ENCODE measurements at regions not wholly inside any gene's neighbourhood (a gene's known extent, or its start where the extent isn't known, plus 50 kb on each side); places are given as distances from the start of the nearest gene placed in this dataset.

GRCh38 chr6:156461647-156462046 lies 315.5 kb upstream of the ARID1B start:
- Histone ChIP-seq H3F3A (ENCODE audit: insufficient read depth, low read length) (no peaks in the 10 kb centered on the region), H3K79me2 (ENCODE audit: low read length) (no peaks in the 10 kb centered on the region), H3K36me3 (replicated peaks; ENCODE audit: insufficient read depth, low read length) (no peaks in the 10 kb centered on the region), H3K4me3 (ENCODE audit: low read length) (no peak overlapping the region), H3K9me3 (replicated peaks; ENCODE audit: insufficient read depth, low read length) (no peaks in the 10 kb centered on the region), H3K4me2 (ENCODE audit: low read depth, low read length) (no peak overlapping the region), H4K20me1 (ENCODE audit: insufficient read depth, low read length) (no peaks in the 10 kb centered on the region), H3K4me1 (ENCODE audit: low read length) (no peaks in the 10 kb centered on the region), H3K9me2 (replicated peaks; ENCODE audit: insufficient read depth, low read length) (no peaks in the 10 kb centered on the region), H2AFZ (ENCODE audit: low read length) (no peak overlapping the region), H3K27me3 (replicated peaks; ENCODE audit: insufficient read depth, low read length) (no peaks in the 10 kb centered on the region), H3K9ac (ENCODE audit: low read length) (no peak overlapping the region), H3K27ac (ENCODE audit: low read length) (no peak overlapping the region)
- no peak for TF ChIP-seq EZH2phosphoT487 (IDR thresholded peaks at IDR 0.05; ENCODE audit: low read length)
- TF ChIP-seq EZH2 (optimal IDR thresholded peaks at IDR 0.05; ENCODE audit: low read depth, low read length), result no peak
- TF ChIP-seq CTCF (IDR thresholded peaks at IDR 0.05; ENCODE audit: low read length), result no peak
- no peak for DNase-seq

GRCh38 chr6:156457601-156458000 lies 319.6 kb upstream of the ARID1B start:
- TF ChIP-seq EZH2phosphoT487 (IDR thresholded peaks at IDR 0.05; ENCODE audit: low read length) (no peak), CTCF (IDR thresholded peaks at IDR 0.05; ENCODE audit: low read length) (no peak), EZH2 (optimal IDR thresholded peaks at IDR 0.05; ENCODE audit: low read depth, low read length) (no peak)
- no peaks in the 10 kb centered on the region for H3K9me2 ChIP-seq (replicated peaks; ENCODE audit: insufficient read depth, low read length)

GRCh38 chr6:156455847-156456246 lies 321.3 kb upstream of the ARID1B start:
- Histone ChIP-seq H3K4me2 (ENCODE audit: low read depth, low read length) (no peak overlapping the region), H3K79me2 (ENCODE audit: low read length) (no peaks in the 10 kb centered on the region)

More at GRCh38 chr6:156457601-156458000, 319.6 kb upstream of the ARID1B start:
- Histone ChIP-seq H3K27me3 (replicated peaks; ENCODE audit: insufficient read depth, low read length) (no peaks in the 10 kb centered on the region), H3K4me1 (ENCODE audit: low read length) (no peaks in the 10 kb centered on the region), H3K9me3 (replicated peaks; ENCODE audit: insufficient read depth, low read length) (no peaks in the 10 kb centered on the region), H3K4me2 (ENCODE audit: low read depth, low read length) (no peak overlapping the region), H3K27ac (ENCODE audit: low read length) (no peak overlapping the region), H3F3A (ENCODE audit: insufficient read depth, low read length) (no peaks in the 10 kb centered on the region), H3K9ac (ENCODE audit: low read length) (no peak overlapping the region), H2AFZ (ENCODE audit: low read length) (no peak overlapping the region), H3K79me2 (ENCODE audit: low read length) (no peaks in the 10 kb centered on the region), H4K20me1 (ENCODE audit: insufficient read depth, low read length) (no peaks in the 10 kb centered on the region), H3K36me3 (replicated peaks; ENCODE audit: insufficient read depth, low read length) (no peaks in the 10 kb centered on the region), H3K4me3 (ENCODE audit: low read length) (no peak overlapping the region)
- no peak for DNase-seq

More at GRCh38 chr6:156455847-156456246, 321.3 kb upstream of the ARID1B start:
- Histone ChIP-seq H3K9me3 (replicated peaks; ENCODE audit: insufficient read depth, low read length) (no peaks in the 10 kb centered on the region), H3K36me3 (replicated peaks; ENCODE audit: insufficient read depth, low read length) (no peaks in the 10 kb centered on the region), H3K9ac (ENCODE audit: low read length) (no peak overlapping the region), H3K9me2 (replicated peaks; ENCODE audit: insufficient read depth, low read length) (no peaks in the 10 kb centered on the region), H3F3A (ENCODE audit: insufficient read depth, low read length) (no peaks in the 10 kb centered on the region), H3K27me3 (replicated peaks; ENCODE audit: insufficient read depth, low read length) (no peaks in the 10 kb centered on the region), H2AFZ (ENCODE audit: low read length) (no peak overlapping the region), H3K4me1 (ENCODE audit: low read length) (no peaks in the 10 kb centered on the region), H3K4me3 (ENCODE audit: low read length) (no peak overlapping the region), H4K20me1 (ENCODE audit: insufficient read depth, low read length) (no peaks in the 10 kb centered on the region), H3K27ac (ENCODE audit: low read length) (no peak overlapping the region)
- DNase-seq, result no peak
- TF ChIP-seq EZH2phosphoT487 (IDR thresholded peaks at IDR 0.05; ENCODE audit: low read length) (no peak), EZH2 (optimal IDR thresholded peaks at IDR 0.05; ENCODE audit: low read depth, low read length) (no peak), CTCF (IDR thresholded peaks at IDR 0.05; ENCODE audit: low read length) (no peak)
